TTC549 (cell line): ENCODE measurements at regions not wholly inside any gene's neighbourhood (a gene's known extent, or its start where the extent isn't known, plus 50 kb on each side); places are given as distances from the start of the nearest gene placed in this dataset.

Source experiments
- FAIRE-seq: peaks from 2 replicates; lab custom pipeline; 2012; peaks lifted over from hg19 to GRCh38; lab: Jason Lieb, UNC

DNA sequence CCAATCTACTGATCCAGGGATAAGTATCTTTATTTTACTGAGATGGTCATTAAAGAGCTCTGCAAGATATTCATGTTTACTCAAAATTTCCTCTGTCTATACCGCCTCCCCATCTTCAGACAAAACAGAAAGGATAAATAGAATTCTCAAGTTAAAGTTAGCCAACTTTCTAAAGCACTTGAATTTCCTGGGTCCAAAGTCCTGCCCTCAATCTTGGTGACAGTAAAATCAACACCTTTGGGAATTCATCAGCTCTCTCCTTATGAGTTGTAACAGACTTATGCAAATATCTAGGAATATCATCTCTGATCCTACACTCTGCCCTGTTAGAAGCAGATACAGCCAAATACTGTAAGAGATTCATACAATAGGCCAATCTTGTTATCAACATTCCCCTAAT, 122.5 kb upstream of the HAAO start:
- FAIRE-seq: no peak

DNA sequence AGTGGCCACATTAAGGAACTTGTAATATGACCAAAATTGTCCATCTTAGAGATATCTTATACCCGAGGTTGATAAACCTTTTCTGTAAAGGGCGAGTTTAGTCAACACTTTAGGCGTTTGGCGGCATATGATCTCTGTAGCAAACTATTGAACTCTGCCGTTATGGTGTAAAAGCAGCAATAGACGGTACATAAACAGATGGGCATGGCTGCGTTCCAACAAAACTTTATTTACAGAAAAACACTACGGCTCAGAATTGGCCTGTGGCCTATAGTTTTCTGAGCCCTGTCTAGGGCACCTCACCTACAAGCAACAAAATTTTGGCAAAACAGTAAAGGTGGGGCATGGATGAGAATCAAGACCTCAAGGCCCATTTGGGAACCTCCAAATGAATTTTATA, 121.9 kb upstream of the HAAO start:
- FAIRE-seq: no peak

DNA sequence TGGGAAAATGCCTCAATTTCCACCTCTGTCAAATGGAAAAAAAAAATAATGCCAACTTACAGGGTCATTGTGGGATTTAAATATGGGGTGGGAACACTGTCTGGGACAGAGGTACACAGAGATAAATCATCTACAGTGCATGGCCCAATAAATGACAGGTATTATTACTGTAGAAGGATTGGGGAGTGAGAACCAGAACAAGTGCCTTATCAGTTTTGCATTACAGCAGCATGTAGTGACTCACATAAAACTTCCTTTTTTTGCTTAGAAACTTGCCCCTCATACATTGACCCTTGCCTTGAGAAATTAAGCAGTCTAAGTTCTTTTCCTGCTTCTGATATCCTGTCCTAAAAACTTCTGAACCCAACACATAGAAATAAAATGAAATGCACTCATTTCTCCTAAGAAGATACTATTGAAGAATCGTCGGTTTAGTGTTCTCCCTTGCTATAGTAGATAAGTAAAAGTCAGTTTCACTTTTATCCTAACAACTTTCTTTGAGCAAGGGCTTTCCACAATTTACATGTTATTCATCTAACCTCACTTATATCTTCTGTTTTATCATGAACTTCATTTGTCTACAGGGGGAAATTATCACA, 121.0 kb upstream of the HAAO start:
- FAIRE-seq: no peak

DNA sequence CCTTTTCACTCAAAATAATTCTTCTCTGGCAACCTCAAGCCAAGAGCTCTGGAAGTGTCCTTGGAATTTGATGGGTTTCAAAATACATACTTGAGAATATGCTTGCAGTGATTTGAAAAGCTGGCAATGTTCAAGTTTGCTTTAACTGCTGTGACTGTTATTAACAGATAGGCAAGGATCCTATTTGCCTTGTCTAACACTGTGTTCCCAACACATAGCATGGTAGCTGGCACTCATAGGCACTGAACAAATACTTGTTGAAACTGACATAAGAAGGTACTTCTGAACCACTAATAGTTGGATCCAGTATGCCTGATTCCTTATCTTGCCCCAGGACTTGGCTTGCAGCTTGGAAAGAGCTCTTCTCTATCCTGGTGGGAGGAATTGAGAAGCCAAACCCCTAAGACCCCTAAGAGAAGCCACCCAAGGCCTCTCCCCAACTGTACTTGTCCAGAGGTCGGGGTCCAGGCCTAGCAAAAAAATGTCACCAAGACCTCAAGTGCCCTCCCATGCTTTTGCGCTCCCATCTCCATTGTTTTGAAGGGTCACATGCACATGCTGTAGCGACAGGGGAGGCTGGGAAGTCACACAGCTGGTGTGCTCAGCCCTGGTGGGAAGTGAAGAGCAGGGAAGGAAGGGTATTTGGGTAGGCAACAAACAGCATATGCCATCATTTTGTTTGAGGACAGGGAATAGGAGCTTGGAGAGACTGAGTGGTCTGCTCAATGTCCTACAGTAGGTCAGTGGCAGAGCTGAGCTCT, 118.4 kb upstream of the HAAO start:
- no peak for FAIRE-seq

DNA sequence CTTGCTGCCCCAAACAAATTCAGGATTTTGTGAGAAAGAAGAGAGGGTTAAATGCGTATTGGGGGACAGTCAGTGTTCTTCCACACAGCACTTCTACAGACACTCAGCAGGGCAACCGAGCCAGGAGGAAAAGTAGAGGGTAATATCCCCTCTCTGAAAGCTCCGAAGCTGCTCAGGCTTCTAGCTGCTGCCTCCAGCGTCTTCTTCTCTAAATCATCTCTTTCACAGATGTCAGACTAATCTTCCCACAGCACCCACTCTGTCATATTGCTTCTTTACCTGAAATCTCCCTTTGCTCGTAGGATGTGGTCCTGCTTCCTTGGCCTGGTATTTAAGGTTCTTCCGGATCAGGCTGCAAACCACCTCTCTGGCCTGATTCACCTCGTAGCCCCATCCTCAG, 117.6 kb upstream of the HAAO start:
- no peak for FAIRE-seq

DNA sequence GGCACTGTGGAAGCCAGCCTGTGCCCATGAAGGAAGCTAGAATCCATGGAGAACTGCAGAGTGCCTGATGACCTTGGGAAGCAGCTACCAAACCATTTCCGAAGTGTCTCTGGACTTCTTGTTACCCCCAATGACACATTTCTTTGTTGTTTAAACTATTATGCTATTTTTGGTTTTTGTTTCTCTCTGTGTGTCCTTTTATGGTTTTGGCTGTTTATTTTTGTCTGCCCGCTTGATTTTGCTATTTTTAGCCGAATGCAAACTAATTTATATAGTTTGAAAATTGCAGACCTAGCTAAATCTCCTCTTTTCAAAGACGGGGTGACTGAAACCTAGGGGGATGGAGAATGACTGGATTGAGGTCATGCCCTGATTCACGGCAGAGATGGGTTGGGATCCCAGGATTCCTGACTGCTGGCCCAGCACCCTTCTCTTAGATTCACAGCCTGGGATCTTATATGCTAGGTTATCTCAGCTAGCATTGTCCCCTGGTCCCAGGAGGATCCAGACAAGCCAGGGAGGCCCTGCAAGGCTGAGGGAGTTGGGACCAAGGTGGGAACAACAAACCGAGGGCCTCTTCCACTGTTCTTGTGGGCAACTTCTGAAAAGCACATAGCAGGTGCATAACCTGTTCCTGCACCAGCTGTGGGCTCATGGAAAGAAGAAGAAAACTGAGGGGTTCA, 116.3 kb upstream of the HAAO start:
- FAIRE-seq: no peak

DNA sequence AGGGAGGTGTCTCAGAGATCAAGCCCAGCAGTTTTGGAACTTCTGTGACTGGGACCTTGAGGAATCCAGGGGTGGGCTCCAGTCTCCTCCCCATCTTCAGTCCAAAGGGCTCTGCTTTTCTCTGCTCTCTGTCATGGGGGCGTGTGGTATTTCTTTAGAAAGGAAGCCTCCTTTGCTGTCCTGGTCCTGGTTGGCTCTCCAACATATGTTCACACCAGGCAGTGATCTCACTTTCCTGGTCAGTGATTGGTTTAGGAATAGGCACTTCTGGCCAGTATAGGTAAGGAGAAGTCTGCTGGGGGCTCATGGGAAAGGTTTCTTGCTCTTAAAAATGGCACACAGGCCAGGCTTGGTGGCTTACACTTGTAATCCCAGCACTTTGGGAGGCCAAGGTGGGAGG, 115.5 kb upstream of the HAAO start:
- no peak for FAIRE-seq

DNA sequence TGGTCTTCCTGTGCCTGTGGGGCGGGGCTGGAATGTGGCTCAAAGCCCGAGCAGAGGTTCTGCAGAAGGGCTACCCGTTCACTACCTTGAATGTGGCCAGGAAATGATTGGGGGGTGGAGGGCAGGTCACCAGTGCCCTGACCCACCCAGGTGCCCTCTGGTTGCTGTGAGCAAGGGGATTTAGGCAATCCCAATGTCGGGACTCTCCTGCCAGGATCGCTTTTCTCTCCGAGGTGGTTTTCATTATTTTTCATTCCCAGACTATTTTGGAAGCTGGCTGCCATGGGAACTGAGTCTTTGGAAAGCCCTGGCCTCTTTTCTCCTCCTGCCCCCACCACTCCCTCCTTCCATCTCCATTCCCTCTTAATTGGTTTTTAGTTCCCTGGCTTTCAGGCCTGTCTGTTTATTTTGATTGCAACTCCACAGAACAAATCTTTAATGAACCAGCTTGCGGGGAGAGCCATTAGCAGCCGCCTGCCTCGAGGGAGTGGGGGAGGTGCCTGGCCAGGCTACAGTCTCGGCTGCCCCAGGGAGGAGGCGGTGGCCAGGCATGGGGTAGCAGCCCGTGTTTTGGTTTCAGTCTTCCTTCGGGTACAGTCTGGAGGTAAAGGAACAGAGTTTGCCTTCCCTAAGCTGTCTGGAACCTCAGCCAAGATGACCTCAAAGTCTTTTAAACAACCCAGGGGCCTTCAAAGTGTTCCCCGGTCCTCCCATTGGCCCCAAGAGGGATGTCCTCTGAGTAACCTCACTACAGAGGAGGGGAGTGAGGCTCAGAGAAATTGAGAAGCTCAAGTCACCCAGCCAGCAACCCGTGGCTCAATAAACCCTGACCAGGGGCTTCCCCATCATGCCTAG, 114.4 kb upstream of the HAAO start:
- FAIRE-seq: peak; percentile 66

DNA sequence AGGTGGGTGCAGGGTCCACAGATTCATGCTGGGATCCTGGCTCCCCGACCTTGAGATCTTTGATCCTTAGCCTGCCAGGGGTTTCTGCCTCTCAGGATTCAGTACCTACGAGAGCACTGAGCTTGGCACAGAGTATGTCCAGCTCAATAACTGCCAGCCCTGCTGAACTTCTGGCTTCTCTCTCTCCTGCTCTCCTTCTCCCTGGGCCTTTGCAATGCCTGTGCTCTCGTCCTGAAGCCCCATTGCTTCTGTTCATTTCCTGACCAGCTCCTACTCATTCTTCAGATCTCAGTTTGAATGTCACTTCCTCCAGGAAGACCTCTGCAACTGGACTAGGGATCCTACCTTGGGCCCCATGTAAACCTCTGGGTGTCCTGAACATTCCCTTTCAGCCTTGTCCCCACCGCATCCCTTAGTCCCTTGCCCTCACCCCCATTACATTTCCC, 113.8 kb upstream of the HAAO start:
- FAIRE-seq: no peak

DNA sequence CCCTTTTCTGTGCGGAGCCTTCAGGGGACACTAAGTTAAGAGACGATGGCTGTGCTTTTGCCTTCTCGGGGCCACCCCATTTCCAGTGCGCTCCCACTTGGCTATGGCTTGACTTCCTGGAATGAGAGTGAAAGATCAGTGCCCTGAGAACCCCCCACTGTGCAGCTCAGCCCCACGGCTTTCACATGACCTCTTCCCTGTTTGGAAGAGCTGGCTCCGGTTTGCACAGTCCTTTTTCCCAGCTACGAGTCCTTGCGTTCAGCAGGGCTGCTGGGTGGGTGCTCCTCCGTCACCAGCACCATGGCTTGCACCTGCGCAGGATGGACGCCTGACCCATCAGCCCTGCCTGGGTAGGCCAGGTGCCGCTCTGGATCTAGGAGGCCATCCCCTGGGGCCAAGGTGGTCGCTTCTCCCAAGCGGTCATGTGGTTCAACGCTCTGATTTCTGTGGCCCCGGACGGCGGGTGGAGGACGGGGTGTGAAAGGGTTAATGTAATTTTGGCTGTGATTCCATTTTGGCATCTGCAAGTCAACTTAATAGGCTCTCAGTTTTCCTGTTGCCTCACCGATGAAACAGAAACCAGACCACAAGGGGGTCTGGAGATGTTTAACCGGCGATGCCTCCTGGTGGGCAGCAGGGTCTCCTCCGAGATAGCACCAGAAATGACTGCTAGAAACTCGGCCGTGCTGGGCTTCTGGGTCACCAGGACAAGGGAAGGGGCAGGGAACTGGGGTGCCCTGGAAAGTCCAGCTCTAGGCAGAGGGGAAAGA, 113.1 kb upstream of the HAAO start:
- FAIRE-seq: no peak

DNA sequence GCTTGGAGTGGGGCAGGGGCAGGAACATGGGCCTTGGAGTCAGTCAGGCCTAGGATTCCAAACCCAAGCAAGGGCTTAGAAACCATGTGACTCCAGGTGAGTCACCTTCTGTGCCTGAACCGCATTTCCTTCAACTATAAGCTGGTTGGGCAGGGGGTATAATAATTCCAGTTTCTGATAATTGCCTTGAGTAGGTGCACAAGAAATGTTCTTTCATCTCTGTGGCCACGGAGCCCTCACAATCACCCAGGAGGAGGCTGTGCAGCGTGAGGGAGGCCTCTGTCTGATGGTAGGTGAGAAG, 112.1 kb upstream of the HAAO start:
- FAIRE-seq: no peak

DNA sequence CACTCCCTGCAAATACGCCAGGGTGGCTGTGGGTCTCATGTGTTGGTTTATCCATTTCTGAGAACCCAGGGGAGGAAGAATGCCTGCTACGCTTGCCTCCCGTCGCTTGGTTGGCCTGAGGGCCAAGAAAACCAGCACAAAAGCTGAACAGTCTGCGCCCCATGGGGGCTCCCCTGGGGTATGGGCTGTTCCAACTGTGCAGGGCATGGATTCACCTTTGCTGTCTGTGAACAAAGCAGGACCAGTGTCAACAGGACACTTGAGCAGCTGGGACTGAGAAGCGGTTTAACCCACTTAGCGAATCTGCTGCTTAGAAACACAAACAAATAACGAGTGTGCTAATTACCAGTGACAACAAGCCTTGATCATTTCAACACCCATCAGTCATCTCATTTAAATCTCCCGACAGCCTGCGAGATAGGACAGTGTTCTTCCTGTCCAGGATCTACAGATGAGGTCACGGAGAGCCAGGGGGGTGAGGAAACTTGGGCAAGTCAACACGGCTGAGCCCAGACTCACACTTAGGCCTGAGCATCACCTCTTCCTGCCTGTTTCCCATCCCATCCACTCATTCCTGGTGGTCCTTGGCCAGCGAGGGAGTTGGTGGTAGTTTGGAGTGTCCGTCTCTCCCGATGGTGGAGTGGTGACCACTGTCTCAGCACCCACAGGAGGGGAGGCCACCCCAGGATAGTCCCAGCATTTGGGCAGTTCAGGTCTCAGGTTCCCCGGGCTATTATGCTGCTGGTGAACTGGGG, 111.6 kb upstream of the HAAO start:
- FAIRE-seq: no peak

DNA sequence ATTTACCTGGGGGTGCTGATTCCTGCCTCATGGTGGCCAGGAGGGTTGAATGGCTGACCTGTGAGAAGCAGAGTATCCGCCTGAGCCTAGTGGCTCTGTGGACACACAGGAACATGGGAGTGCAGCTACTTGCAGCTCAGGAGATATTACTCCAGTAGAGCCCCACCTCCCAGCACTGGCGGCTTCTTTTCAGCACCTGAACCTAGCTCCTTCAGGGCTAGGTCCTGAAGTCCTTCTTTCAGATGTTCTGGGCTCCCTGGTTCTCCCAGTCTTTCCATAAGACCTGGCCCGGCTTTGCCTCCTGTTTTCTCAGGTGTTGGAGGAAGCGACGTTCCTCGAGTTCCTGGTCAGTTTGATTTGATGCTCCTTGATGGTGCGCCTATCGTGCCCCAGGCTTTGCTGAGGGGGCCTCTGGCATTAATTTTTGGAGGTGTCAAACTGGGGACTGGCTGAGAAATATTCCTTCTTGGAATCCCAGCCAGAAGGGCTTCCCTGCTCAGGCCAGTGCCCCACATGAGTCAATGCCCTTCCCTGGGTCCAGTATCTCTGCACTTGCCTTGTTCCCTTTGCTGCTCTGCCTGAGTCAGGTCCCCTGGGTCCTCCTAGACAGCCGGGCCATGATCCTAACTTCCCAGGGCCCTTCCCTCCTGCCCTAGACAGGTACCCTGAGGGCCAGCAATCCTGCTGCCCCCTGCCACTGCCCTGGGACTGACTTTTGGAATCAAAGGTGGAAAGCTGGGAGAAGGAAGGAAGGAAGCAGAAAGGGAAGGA, 110.7 kb upstream of the HAAO start:
- FAIRE-seq: no peak

DNA sequence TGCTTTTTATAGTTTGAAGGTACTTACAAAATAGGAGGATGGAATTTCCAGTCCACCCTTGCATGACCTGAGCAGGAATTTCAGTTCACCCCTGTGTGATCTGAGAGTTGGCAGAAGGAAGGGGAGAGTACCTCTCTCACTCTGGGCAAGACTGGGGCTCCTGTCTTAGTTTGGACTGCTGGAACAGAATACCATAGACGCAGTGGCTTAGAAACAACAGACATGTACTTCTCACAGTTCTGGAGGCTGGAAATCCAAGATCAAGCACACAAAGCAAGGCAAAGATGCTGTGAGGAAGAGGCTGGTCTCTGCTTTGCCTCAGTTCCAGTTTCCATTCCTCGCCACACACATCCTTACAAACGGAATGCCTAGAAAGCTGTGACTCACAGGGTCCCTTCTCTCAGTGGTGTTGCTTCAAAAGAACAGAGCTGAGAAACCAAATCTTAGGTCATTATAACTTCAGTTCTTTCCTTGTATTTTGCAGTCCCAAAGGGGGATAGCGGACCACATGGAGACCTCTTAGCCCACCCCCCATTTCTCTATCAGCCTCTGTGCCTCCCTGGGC, 108.8 kb upstream of the HAAO start:
- no peak for FAIRE-seq

DNA sequence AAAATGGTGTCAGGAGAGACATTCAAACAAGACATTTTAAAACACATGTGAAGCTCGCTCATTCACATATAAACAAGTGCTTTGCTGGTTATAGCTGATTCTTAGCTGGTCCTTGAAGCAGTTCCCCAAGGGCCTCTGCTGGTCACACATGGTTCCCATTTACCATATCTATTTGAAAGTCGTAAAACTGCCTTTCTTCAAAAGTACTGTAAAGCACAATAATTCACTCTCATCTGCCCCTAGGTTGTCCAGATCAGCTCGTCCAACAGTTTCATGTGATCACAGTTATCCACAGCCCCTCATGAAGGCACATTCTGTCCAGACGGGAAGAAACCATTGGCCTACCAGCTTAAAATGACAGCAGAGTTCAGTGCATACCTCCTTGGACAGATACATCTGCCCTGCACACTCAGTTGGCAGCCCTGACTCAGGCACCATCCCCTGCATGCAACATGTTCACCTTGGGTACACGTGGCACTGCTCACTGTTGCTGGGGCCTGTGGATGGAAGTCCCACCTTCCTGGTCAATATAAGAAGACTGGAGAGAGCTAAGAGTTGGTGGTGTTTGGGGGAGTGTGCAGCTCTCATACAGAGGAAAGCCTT, 108.0 kb upstream of the HAAO start:
- FAIRE-seq: no peak

DNA sequence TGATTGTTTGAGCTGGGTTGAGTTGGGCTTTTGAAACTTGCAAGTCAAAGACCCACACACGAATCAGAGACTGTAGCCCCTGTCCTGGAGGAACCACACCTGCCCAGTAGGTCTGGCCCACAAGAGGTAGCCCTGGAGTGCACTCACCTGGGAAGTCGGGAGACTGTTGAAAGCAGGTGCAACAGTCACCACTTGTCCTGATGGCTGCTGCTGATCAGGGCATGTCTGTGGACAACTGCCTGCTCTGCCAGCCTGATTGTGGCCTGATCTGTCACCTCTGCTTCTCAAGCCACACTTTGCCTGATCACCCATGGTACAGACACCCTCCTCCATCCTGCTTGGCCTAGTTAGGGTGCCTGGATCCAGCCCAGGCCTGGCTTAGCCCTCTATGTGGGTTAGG, 105.0 kb upstream of the HAAO start:
- FAIRE-seq: no peak

DNA sequence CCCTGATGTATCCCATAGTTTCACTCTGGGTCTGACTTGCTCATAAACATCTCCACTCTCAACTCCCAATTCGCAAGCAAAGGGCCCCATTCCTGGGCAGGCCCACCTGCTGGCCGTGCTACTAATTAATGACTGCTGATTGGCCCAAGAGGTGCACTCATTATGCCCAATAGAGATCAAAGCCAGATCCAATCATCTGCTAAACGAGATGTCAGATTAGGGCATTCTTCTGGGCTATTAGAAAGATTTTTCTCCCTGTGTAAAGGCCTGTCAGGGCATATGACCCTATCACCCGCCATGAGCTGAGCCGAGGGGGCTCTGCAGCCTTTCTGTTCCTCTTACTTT, 103.4 kb upstream of the HAAO start:
- no peak for FAIRE-seq

DNA sequence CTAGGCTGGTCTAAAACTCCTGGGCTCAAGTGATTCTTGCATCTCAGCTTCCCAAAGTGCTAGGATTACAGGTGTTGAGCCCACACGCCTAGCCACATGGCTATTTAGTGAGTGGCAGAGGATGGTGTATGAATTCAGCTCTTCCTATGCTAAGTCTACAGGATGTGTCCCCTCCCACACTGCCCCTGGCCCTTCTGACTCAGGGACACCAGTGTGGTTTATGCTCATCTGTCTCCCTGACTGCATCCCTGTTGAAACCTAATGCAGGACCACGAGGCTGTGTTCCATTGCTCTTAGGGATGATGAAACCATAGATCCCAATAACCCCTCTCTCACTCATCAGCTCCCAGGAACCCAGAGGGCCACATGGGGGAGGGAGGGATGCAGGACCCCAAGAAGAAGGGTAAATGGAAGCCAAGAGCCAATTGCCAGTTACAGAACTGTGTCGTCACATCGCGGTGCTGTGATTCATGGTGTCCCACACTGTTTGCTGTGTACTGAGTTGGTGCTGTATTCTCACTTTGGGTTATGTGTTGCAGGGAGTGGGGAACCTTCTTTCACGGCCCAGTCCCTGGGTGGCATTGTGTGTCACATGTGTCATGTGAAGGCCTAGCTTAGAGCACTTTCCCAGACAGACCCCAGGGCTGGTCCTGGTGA, 102.9 kb upstream of the HAAO start:
- no peak for FAIRE-seq

DNA sequence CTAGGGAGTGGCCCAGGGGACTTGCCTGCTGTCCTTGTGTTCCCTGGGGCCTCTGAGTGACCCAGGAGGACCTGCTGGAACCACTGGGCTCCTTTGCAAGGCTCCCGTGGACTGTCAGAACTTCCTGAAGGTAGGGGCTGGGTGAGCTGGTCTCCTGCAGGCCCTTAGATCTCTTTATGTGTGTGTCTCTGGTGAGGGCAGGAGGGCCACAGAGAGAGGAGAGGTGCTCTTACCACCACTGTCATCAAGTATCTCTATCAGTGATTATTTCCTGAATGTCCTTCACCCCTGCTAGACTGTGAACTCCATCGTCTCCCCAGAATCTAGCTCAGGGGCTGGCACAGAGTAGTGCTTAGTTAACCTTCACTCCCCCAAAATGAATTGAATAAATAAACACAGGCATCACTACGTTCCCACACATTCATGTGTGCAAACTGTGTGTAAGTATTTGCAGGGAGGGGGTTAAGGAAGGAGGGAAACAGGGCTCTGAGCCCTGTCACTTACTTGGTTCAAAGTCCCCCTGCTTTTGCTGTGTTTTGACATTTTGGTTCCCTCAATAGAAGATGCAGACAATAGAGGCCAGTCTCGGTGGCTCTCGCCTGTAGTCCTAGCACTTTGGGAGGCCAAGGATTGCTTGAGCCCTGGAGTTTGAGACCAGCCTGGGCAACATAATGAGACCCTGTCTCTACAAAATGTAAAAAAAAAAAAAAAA, 100.8 kb upstream of the HAAO start:
- no peak for FAIRE-seq
